T-helper 2 cell treated with Interferon-gamma antibody and Interleukin-4, amounts not matched to agents 100 ng/mL and 5 ng/mL, for 36 hours (primary cell): ENCODE measurements at regions not wholly inside any gene's neighbourhood (a gene's known extent, or its start where the extent isn't known, plus 50 kb on each side); places are given as distances from the start of the nearest gene placed in this dataset.

ENCODE experiments used
- intact Hi-C: fragments of 100-400 bp; cut with micrococcal nuclease; formaldehyde crosslinking; loops from one replicate; pipeline ENCODE4 v1.15.1; 2023

DNA sequence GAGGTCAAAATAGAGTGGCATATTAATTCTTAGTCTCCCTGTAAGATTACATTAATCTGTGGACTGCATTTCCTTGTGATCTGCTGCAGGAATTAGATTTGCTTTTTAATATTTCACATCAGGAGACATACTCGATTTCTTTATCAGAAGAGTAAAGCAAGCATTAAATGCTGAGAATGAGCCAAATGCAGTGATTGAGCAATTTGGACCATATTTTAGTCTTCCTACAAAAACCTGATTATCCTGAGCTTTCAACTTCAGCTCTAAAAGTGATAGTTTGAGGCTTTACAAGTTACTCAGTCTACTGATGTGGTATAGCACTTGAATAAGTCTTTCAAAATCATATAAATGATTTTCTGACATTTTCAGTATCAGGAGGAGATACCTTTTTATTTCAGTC is 774.3 kb upstream of the RAB6C start:
- intact Hi-C loops: no loop called here

DNA sequence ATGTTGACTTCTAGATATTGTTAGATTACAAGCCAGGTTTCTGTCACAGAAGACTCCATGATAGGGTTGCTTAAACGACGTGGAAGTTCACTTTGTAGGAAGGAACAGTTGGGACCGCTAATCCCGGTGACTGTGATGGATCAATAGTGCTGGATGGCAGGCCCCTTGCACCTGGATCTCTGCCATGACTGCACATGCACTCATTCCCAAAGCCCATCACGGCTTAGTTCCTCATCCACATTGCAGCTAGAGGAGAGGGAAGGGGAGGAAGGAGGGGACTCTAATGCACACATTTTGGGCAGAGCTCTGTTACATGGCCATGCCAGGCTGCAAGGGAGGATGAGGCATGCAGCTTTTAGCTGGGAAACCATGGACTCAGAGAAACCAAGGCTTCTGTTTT is 773.7 kb upstream of the RAB6C start:
- intact Hi-C loops: no loop called here

DNA sequence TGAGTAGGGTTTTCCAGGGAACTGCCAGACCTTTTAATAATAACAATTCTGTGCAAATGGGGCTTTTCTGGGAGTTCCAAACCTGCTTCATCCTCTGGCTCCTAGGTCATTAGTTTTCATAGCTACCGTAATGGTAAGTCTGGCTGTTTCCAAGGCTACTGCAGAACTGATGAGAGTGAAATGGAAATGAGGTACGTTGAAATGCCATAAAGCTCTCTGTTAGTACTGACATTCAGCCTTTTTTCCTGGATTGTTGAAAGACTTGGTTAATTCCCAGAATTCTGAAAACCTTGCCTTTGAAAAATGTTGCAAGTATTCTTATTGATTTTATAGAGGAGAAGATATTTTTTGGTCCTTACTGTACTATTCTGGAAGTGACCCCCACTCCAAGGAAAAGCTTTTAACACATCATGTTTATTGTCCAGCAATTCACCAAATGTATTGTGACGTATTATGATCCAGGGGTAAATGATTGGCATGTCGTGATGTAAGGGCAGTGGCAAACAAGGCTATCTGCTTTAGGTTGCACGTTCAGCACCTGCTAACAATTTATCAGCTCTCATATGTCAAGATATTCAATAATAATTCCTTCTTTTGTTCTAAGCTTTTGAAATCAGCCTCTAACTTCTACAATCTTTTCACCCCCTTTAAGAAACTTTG is 767.0 kb upstream of the RAB6C start:
- intact Hi-C loops: no loop called here

DNA sequence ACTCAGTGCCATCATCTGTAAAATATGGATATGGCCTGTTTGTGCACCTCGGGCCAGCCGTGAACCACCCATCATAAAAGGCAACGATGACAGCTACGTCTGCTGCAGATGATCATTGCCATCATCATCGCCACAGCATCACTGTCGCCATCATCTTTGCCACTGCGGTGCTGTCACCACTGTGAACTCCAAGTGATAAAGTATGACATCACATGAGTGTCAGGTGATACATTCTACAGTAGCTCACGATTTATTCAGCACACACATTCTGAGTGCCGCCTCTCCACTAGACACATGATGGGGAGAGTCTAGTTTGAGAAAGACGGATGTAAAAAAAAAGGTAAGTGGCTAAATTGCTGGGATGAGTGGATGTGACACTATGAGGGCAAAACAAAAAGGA is 755.4 kb upstream of the RAB6C start:
- intact Hi-C loops: no loop called here

DNA sequence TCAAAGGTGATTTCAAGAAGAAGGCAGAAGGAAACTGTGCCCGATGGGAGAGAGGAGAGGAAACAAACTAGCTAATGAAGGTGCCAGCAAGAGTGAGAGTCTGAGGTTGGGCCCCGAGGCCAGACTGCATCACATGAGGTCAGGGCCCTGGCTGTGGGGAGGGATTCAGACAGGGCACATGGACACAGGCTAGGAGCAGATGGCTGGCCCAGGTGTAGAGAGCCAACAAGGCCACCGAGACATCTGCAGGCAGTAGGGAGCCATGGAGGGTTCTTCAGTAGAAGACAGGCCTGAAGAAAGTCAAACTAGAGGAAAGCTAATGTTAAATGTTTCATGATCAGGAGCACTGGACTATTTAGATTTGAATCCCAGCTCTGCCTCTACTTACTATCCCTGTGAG is 755.0 kb upstream of the RAB6C start:
- intact Hi-C loops: no loop called here

DNA sequence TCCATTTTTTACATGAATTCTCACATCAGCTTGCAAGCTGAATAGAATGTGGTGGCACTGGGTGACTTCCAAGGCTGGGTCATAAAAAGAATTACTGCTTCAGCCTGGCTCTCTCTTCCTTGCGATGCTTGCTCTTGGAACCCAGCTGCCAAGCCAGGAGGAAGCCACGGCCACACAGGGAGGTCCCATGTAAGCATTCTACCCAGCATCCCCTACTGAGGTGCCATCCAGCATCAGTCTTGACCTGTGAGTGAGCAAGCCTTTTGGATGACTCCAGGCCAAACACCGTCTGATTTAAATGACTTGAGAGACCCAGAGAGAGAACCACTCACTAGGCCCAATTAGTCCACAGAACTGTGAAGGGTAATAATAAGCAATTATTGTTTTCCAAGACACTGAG is 750.3 kb upstream of the RAB6C start:
- intact Hi-C loops: no loop called here

DNA sequence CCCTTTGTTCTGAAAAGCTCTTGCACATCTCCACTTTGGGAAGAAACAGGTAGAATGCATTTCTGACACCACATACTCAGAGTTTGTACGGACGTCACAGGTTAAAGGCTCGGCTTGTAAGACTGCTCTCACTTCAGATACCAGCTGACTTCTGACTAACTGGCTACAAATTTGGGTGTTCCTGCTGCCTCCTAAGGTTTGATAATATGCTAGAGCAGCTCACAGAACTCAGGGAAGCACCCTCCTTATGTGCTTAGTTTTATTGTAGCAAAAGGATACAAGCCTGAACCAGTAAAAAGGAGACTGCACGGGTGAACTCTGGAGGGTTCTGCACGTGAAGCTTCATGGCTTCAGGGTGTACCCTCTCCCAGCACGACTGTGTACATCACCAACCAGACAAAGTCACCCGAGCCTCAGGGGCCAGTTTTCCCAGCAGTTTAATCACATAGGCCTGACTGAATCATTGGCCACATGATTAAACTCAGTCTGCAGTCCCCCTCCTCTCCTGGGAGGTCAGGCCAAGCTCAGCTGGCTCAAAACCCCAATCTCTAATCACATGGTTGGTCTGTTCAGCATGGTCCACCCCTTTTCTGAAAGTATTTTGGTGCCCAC is 749.5 kb upstream of the RAB6C start:
- intact Hi-C loops: no loop called here

DNA sequence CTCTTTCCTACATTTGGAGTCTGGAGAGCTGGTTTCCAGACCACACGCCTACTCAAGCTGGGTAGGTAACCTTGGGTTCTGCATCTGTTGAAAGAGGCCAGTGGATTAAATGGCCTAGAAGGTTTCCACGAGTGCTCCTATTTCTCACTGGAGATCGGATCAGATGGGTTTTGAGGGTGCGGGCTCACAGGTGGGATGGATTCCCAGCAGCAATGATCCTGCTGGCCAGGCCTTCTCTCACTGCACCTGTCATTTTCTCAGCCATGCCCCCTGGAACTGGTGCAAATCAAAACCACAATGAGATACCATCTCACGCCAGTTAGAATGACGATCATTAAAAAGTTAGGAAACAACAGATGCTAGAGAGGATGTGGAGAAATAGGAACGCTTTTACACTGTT is 747.5 kb upstream of the RAB6C start:
- intact Hi-C loops: no loop called here

DNA sequence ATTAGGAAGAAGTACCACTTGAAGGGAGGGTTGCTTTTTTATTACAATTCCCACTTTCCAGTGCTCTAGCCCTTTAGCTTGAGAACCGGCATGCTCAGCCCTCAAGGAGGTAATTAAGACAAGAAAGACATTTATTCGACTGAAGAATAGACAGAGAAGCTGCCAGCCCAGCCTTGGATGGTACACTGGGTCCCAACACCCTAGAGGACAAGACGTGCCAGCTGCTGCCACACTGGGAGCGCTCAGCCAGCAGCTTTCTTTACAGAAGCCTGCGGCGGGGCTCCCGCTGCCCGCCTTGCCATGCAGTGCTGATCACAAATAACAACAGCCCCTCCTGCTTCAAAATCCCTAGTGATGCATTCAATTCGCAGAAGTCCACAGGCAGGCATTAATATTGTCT is 746.3 kb upstream of the RAB6C start:
- intact Hi-C loops: no loop called here

DNA sequence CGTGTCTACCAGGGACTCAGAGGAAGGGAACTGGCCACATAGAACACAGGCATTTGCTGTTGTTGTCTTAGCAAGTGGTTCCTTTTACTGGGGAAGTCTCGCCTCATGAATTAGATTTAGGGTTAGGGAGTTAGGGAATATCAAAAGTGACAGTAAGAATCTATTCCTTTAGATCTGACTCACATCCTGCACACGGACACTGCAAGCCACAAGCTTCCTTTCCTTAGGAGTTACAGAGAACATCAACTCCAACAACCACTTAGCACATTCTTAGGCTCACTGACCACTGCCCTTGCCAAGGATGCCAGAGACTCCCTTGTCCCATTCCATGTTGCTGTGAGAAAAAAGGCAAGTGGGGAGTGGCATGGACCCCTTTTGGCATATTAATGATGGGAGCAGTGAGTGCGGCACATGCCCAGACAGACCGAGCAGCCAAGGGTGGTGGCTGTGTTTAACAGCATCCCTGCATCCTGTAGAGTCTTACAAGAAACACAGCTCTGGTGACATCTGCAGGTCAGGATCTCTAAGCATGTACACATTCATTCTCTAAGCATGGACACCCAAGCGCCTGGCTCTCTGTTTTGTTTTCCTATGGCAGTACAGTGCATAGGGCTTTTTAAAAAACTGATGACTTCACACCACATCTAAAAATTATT is 745.6 kb upstream of the RAB6C start:
- intact Hi-C loops: no loop called here

DNA sequence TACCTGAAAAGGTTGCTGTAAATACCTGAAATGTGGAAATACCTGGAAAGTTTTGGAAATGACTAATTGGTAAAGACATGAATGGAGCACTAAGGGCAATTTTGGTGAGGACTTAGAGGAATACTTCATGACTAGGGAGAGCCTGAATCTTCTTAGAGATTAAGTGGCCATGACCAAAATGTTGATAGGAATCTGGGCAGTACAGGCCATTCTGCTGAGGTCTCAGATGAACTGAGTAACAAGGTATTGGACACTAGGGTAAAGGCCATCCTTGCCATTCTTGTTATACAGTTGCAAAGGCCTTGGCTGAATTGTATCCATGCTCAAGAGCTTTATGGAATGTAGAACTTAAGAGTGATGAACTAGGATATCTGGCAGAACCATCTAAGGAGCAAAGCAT is 742.9 kb upstream of the RAB6C start:
- intact Hi-C loops: no loop called here

DNA sequence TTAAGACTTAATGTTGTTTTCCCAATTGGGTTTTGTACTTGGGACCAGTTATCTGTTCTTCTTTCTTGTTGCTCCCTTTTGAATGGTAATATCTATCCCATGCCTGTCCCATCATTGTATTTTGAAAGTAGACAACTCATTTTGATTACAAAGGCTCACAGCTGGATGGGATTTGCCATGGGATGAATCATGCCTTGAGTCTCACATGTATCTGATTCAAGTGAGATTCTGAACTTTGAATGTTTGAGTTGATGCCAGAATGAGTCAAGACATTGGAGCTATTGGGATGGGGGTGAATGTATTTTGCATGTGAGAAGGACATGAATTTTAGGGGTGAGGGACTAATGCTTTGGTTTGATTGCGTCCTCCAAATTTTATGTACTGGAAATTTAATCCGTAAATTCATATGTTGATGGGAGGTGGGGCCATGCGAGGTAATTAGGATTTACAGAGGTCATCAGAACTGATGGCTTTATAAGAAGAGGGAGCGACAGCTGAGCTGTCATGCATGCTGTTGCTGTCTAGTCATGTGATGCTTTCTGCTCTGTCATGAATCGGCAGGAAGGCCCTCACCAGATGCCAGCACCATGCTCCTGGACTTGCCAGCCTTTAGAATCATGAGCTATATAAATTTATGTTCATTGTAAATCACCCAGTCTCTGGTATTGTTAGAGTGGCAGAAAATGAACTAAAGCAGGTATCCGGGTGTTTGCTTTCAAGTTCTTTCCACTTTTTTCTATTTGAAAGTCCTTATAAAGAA is 741.3 kb upstream of the RAB6C start:
- intact Hi-C loops: no loop called here

DNA sequence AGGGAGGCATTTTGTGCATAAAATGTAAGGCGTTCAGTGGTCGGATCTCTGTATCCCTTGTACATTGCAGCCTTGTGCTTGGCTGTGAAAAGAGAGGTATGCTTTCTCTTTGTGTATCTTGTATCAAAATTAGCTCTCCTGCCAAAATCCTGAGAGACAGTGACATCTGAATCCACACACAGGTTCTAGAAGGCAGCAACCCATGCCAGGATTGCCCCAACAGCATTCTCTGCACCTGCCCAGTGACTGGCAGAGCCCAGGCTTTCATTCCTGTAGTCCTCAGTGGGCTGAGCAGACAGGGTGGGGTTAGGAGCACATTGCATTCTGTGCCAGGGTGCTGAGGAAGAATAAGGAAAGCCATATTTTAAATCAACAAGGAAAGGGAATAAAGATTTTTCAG is 740.3 kb upstream of the RAB6C start:
- intact Hi-C loops: no loop called here

DNA sequence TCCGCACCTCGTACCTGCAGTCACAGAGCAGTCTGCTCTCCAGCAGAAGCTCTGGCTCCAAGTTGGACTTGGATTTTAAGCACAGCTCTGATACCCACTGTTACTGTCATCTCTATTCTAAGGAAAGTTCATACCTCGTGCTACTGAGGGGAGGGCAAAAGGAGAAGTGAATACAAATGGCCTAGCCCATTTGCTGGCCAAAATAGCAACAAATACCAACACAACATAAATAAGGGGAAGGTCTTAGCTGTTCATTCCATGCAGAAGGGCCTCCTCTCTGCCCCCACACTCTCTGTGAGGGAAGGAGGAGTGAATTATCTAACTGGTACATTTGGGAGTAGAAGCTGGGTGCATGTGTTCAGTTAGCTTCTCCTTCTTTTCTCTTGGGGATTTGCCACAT is 739.4 kb upstream of the RAB6C start:
- intact Hi-C loops: no loop called here

DNA sequence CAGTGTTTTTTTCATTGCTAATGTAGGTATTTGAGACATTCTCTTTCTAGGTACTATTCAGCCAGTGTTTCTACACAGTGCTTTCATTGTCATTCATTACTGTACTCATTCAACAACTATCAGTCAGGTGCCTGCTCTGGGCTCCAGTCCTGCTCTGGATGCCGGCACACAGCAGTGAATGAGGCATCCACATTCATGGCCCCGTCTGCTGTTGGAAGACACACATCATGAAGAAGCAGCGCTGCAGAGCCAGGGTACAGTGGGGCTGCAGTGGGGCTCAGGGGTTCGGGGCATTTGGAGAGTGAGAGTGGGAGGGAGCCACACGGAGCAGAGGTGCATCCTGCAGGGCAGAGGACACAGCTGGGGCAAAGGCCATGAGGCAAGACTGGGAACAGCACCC is 737.2 kb upstream of the RAB6C start:
- intact Hi-C loops: no loop called here

DNA sequence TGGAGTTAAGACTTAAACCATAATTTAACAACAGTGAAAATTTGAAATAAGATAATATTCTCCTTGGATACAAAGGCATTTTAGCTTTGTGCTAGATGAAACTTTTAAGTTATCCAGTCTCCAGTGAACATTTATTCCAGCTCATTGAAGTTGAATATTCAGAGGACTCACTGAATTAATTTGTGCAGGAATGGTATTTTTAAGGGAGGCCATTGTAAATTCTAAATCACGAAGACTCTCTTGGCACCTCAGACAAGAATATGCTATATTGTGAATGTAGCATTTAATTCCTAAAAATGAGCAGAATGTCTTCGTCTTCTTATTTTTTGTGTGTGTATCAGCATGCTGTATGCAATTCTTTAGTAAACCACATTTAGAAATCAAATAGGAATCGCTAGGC is 731.7 kb upstream of the RAB6C start:
- intact Hi-C loops: no loop called here

DNA sequence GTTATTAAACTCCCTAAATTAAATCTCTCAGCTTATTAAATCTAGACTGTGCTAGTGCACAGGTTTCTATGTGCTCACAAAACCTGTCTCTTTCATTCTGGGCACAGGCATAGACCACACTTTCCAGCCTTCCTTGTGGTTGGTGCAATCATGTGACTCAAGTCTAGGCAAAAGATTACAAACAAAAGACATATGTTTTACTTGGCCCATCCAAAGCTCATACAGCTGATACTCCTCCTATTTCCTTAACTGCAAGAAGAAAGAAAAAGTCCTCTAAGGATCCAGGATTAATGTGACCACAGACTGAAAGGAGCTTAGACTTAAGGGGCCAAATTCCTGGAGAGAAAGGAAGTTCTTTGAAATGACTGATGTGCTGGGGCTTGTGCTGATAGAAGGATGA is 731.3 kb upstream of the RAB6C start:
- intact Hi-C loops: no loop called here

DNA sequence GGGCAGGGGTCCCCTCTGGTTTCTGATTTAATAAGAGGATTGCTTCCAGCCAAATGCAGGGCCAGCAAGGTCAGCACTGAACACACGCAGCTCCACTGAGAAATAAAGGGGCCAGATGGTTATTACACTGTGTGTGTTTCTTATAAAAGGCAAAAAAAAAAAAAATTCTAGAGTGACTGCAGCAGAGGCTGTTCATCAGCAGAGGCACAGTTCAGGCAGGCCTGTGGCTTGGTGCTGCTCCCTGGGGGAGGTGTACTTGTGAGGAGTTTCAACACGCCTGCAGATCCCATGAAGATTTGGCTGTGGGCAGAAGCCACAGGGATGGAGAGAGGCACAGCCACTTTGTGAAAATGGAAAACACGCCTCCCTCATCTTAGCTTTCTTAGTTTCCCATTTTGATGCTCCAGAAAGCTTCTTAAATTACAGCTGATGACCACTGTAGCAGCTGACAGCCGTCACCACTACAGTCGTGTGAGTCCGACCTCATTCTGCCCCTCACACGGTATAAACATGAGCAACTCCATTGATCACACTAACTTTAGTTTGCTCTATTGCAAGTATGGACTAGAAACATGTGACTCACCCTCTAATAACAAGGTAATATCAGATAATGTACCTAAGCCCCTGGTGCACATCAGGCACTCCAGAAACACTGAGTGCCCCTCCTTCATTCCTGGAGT is 726.5 kb upstream of the RAB6C start:
- intact Hi-C loops: no loop called here

DNA sequence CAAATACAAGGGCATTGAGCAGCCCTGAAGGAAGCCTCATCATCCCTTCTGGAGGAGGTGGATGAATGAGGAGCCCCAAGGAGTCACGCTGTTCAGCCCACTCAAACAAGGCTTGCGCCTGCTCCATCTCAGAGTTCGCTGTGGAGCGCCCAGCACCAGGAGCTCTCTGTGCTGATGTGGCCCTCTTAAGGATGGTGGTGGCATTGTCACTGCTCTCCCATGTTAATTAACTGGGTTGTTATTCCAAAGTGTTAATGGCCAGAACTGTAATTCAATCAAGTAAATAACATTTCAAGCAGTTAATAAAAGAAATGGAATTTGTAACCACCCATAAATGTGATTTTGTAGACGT is 726.0 kb upstream of the RAB6C start:
- intact Hi-C loops: no loop called here

DNA sequence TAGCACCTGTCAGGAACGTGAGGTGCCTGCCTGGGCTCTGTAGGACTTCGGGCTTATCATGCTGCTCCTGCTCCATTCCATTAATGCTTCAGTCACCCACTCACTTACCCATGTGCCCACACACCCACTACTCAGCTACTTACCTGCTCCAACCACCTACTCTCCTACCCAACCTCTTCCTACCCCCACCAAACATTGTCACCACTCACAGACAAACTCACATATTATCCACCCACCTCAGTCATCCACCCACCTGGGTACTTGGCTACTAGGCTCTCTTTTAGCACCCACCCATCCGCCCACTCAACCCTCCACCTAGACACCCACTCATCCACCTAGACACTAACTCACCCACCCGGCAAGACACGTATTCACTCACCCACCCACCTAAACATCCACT is 724.7 kb upstream of the RAB6C start:
- intact Hi-C loops: no loop called here

DNA sequence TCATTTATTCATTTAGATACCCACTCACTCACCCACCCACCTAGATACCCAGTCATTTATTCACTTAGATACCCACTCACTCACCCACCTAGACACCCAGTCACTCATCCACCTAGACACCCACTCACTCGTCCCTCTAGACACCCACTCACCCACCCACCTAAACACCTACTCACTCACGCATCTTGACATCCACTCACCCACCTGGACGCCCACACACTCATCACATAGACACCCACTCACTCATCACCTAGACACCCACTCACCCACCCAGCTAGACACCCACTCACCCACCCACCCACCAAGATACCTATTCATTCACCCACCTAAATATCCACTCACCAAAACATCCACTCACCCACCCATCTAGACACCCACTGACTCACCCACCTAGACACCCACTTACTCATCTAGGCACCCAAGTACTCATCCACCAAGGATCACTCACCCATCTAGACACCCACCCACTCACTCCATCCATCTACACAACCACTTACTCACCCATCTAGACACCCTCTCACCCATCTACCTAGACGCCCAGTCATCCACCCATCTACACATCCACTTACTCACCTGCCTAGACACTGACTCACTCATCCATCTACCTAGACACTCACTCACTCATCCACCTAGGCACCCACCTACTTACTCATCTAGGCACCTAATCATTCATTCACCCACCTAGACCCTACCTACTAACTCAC is 723.7 kb upstream of the RAB6C start:
- intact Hi-C loops: no loop called here
